Gastroesophageal sphincter (tissue), 4 donors: ENCODE measurements at regions not wholly inside any gene's neighbourhood (a gene's known extent, or its start where the extent isn't known, plus 50 kb on each side); places are given as distances from the start of the nearest gene placed in this dataset.

ENCODE experiments used
- ATAC-seq: fragments of 150-250 bp; one replicate; pipeline ENCODE4 v1.9.1; 2016; ENCODE audit warnings: mild to moderate bottlenecking, moderate library complexity
- H3K27ac ChIP-seq, 4 donors: fragments of 200-600 bp; sonication (generic) in 3 of 4; 1 replicate in 3 of 4; 2 replicates in 1 of 4; pipeline ENCODE4 v1.5.1; 2016 to 2019
- H3K27me3 ChIP-seq: fragments of 200-600 bp; sonication (generic); one replicate; pipeline ENCODE4 v1.5.1; 2019
- H3K36me3 ChIP-seq, 2 donors: fragments of 200-600 bp; sonication (generic); one replicate each; pipeline ENCODE4 v1.5.1; 2019; ENCODE audit warnings: control low read depth in 1 of 2
- H3K4me1 ChIP-seq, 3 donors: fragments of 200-600 bp; sonication (generic); 1 replicate in 2 of 3; 2 replicates in 1 of 3; pipeline ENCODE4 v1.5.1; 2016 to 2019; ENCODE audit warnings: control low read depth in 2 of 3
- H3K4me3 ChIP-seq, 2 donors: fragments of 200-600 bp; sonication (generic); one replicate each; pipeline ENCODE4 v1.5.1; 2019; ENCODE audit warnings: mild to moderate bottlenecking in 1 of 2, moderate library complexity in 1 of 2
- H3K9me3 ChIP-seq, 3 donors: fragments of 200-600 bp; sonication (generic); one replicate each; pipeline ENCODE4 v1.5.1; 2017 to 2019; ENCODE audit warnings: control low read depth in 2 of 3
- EP300 ChIP-seq: sonication (generic); formaldehyde crosslinking; IDR thresholded peaks from one replicate; pipeline ENCODE4 v1.6.1; 2017; ENCODE audit warnings: antibody characterized with exemption, mild to moderate bottlenecking
- POLR2A ChIP-seq, 2 donors: fragments of 450-650 bp; IDR thresholded peaks; one replicate each; pipeline ENCODE4 v1.6.1; 2017; ENCODE audit warnings: antibody characterized with exemption in 2 of 2, mild to moderate bottlenecking in 2 of 2, moderate library complexity in 1 of 2
- POLR2AphosphoS5 ChIP-seq: sonication (generic); formaldehyde crosslinking; IDR thresholded peaks from one replicate; pipeline ENCODE4 v1.6.1; 2017; ENCODE audit warnings: antibody characterized with exemption
- WGBS, 2 donors: methylation state at CpG; one replicate each; pipeline ENCODE4 v1.1.5; 2018; ENCODE audit warnings: low coverage in 1 of 2; 5-methylcytosine and 5-hydroxymethylcytosine counted together
- TF ChIP-seq, protein P1 (sequence below), 4 experiments: fragments of 200-600 bp in 2 of 4; fragments of 450-650 bp in 2 of 4; sonication (generic) in 1 of 4; IDR thresholded peaks; one replicate each; pipeline ENCODE4 v1.5.1; 2017 to 2019; ENCODE audit warnings: antibody characterized with exemption in 4 of 4, mild to moderate bottlenecking in 2 of 4, moderate library complexity in 2 of 4

DNA sequence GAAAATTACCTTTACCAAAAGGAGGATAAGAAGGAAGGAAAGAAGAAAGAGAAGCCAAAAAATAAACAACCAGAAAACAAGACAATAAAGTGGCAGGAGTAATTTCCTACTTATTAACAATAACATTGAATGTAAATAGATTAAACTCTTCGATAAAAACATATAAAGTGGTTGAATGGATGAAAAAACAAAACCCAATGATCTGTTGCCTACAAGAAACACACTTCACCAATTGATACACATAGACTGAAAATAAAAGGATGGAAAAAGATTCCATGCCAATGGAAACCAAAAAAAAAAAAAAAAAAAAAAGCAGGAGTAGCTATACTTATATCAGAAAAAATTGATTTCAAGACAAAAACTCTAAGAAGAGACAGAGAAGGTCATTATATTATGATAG is 518.9 kb downstream of the BCKDHB start:
- no peaks in the 10 kb centered on the region for H3K4me1 ChIP-seq
- ATAC-seq = no peak
- peaks cover 0 to 39% (median 0%) of the 10 kb centered on the region in 3 donors for H3K9me3 ChIP-seq
- H3K4me3 ChIP-seq = no peak overlapping the region
- 100% methylated on average over 1 of the region's 1 CpG; no CpG with 5 or more reads in 1 of the 2 donors for WGBS, 2 donors
- H3K27ac ChIP-seq = no peak overlapping the region
- TF ChIP-seq, protein P1, sequence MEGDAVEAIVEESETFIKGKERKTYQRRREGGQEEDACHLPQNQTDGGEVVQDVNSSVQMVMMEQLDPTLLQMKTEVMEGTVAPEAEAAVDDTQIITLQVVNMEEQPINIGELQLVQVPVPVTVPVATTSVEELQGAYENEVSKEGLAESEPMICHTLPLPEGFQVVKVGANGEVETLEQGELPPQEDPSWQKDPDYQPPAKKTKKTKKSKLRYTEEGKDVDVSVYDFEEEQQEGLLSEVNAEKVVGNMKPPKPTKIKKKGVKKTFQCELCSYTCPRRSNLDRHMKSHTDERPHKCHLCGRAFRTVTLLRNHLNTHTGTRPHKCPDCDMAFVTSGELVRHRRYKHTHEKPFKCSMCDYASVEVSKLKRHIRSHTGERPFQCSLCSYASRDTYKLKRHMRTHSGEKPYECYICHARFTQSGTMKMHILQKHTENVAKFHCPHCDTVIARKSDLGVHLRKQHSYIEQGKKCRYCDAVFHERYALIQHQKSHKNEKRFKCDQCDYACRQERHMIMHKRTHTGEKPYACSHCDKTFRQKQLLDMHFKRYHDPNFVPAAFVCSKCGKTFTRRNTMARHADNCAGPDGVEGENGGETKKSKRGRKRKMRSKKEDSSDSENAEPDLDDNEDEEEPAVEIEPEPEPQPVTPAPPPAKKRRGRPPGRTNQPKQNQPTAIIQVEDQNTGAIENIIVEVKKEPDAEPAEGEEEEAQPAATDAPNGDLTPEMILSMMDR (IDR thresholded peaks at IDR 0.05) = no peak
- TF ChIP-seq EP300 = no peak
- TF ChIP-seq POLR2AphosphoS5 = no peak
- no peak for TF ChIP-seq POLR2A (IDR thresholded peaks at IDR 0.05)
- no peaks in the 10 kb centered on the region for H3K36me3 ChIP-seq
- no peaks in the 10 kb centered on the region for H3K27me3 ChIP-seq

DNA sequence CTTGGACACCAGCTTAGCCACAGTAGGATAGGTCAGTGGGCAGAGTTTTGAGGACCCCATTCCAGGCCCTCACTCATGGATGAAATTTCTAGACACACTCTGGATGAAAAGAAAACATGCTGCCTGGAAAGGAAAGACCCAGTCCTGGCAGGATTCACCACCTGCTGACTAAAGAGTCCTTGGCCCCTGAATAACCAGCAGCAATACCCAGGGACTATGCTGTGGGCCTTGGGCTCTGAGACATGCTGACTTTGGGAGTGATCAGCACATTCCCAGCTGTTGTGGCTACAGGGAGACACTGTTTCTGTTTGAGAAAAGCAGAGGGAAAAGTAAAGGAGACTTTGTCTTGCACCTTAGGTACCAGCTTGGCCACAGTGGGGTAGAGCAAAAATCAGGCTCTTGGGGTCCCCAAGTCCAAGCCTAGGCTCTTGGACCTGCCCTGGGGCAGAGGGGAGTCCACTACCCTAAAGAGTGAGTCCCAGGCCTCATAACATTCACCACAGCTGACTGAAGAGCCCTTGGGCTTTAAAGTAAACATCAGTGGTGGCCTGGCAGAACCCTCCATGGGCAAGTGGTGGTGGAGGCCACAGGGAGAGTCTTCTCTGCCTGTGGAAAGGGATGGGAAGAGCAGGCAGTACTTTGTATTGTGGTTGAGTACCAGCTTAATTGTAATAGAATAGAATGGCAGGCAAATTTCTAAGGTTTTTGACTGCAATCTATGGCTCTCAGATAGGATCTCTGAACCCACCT is 516.8 kb downstream of the BCKDHB start:
- TF ChIP-seq POLR2AphosphoS5 = no peak
- TF ChIP-seq, protein P1 (IDR thresholded peaks at IDR 0.05) = no peak
- no peak for TF ChIP-seq EP300
- no peak for TF ChIP-seq POLR2A (IDR thresholded peaks at IDR 0.05)
- ATAC-seq = no peak

DNA sequence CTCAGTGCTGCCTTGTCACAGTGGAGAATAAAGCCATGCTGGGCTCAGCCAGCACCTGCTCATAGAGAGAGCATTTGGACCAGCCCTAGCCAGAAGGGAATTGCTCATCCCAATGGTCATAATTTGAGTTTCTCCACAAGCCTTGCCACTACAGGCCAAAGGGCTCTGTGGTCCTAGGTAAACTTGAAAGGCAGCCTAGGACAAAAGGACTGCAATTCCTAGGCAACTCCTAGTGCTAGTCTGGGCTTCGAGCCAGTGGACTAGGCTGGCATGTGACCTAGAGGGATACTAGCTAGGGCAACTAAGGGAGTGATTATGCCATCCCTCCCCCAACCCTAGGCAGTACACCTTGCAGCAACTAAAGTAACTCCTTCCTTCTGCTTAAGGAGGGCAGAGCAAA is 516.2 kb downstream of the BCKDHB start:
- Histone ChIP-seq H3K27ac (no peak overlapping the region), H3K36me3 (no peaks in the 10 kb centered on the region), H3K4me3 (no peak overlapping the region), H3K27me3 (no peaks in the 10 kb centered on the region), H3K4me1 (no peaks in the 10 kb centered on the region), H3K9me3 (peaks cover 0 to 28% (median 0%) of the 10 kb centered on the region in 3 donors)
- no peak for ATAC-seq
- TF ChIP-seq EP300 = no peak
- no peak for TF ChIP-seq POLR2A (IDR thresholded peaks at IDR 0.05)
- TF ChIP-seq, protein P1 (IDR thresholded peaks at IDR 0.05) = no peak
- TF ChIP-seq POLR2AphosphoS5 = no peak
- no CpG with 5 or more reads among the region's 1 CpG for WGBS, 2 donors

More for the DNA sequence above, 516.8 kb downstream of the BCKDHB start:
- H3K9me3 ChIP-seq = peaks cover 0 to 28% (median 0%) of the 10 kb centered on the region in 3 donors
- H3K4me1 ChIP-seq = no peaks in the 10 kb centered on the region
- H3K4me3 ChIP-seq = no peak overlapping the region
- no peaks in the 10 kb centered on the region for H3K36me3 ChIP-seq
- H3K27me3 ChIP-seq = no peaks in the 10 kb centered on the region
- no peak overlapping the region for H3K27ac ChIP-seq

DNA sequence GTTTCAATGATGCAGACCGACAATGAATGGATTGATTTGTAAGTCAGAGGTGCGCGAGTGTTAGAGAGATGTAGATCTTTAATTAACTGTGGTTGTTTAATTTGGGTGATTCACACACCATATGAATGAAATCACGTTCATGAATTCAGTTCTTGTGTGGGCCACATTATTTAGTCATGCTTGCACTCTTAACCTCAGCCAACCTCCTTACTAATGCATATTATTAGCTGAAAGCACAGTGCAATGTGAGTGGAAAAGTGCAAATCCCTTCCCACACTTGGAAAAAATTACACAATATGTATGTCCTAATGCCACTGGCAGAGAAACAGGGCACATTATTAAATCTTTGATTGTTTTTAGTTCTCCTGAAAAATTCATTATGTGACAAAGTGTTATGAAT is 512.5 kb downstream of the BCKDHB start:
- Histone ChIP-seq H3K9me3 (peaks cover 0 to 12% (median 0%) of the 10 kb centered on the region in 3 donors), H3K4me3 (no peak overlapping the region), H3K36me3 (no peaks in the 10 kb centered on the region), H3K27me3 (no peaks in the 10 kb centered on the region), H3K4me1 (no peaks in the 10 kb centered on the region), H3K27ac (no peak overlapping the region)
- no peak for ATAC-seq
- TF ChIP-seq POLR2A (IDR thresholded peaks at IDR 0.05) = no peak
- TF ChIP-seq POLR2AphosphoS5 = no peak
- TF ChIP-seq, protein P1 (IDR thresholded peaks at IDR 0.05) = no peak
- TF ChIP-seq EP300 = no peak
- 65 to 77% methylated on average over 2 to 4 of the region's 4 CpGs for WGBS, 2 donors

DNA sequence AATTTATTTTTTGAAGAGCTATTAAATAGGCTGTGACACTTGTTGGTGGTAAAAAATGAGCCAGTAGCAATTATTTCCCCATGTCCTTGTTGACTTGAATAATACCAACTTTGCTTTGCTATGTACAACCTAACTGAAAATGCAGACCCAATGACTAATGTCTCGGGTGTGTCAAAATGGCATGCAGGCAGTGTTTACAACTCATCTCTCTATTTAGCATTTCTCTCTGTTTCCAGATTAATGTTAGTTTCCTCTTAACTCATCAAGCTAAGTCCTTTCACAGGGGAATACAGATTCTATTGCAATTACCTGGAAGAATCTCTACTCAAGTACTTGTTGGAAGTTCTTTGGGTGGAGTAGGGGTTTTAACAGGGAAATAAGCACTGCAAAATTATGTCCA is 504.4 kb downstream of the BCKDHB start:
- H3K9me3 ChIP-seq = peaks cover 0 to 10% (median 0%) of the 10 kb centered on the region in 3 donors
- H3K27me3 ChIP-seq = no peaks in the 10 kb centered on the region
- peaks cover 5 to 20% (median 7%) of the 10 kb centered on the region in 3 donors for H3K4me1 ChIP-seq
- WGBS, 2 donors = 64 to 71% methylated on average over 1 of the region's 1 CpG
- H3K36me3 ChIP-seq = no peaks in the 10 kb centered on the region
- no peak for ATAC-seq
- TF ChIP-seq POLR2AphosphoS5 = no peak
- no peak for TF ChIP-seq EP300
- TF ChIP-seq, protein P1 (IDR thresholded peaks at IDR 0.05) = no peak
- no peak for TF ChIP-seq POLR2A (IDR thresholded peaks at IDR 0.05)
- H3K27ac ChIP-seq = no peak overlapping the region
- no peak overlapping the region for H3K4me3 ChIP-seq
